ENCODE measurements at regions not wholly inside any gene's neighbourhood (a gene's known extent, or its start where the extent isn't known, plus 50 kb on each side); places are given as distances from the start of the nearest gene placed in this dataset.

DNA sequence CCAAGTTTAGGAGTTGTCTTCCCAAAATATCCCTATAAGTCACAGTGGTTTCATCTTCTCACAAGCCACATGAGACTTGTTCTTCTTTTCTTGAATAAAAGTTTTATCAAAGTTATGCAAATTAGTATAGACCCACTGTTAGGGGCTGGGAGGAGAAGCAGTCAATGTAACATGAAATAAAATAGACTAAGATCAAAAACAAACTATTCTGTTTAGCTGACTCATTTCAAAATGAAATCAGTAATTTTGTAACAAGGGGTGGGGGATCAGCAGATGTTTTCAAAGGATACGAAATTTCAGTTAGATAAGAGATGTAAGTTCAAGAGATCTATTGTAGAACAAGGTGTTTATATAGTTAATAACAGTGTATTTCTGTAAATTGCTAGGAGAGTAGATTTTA is 339.6 kb upstream of the PRDM1 start:
- 63% methylated on average over 1 of the region's 1 CpG for WGBS
- no peak for TF ChIP-seq HNF4G (IDR thresholded peaks at IDR 0.05)
- no peaks in the 10 kb centered on the region for H3K27me3 ChIP-seq (ENCODE audit: control insufficient read depth in 4 of 4, insufficient read depth in 4 of 4, low read length in 3 of 4)
- H3K9me3 ChIP-seq (ENCODE audit: control insufficient read depth in 4 of 4, low read length in 3 of 4) = no peaks in the 10 kb centered on the region
- no peaks in the 10 kb centered on the region for H3K36me3 ChIP-seq (ENCODE audit: control insufficient read depth in 4 of 4, insufficient read depth in 3 of 4, low read depth in 1 of 4, low read length in 3 of 4)
- no peak for DNase-seq (ENCODE audit: low spot score)
- no peak overlapping the region for H3K27ac ChIP-seq (ENCODE audit: low read depth in 1 of 2, low read length in 2 of 2)
- no peak overlapping the region for H3K9ac ChIP-seq (ENCODE audit: low read depth in 1 of 2, low read length in 2 of 2)
- no peaks in the 10 kb centered on the region for H3K4me1 ChIP-seq (ENCODE audit: control insufficient read depth in 4 of 4, insufficient read depth in 4 of 4, low read length in 3 of 4)
- no peak overlapping the region for H3K4me3 ChIP-seq (ENCODE audit: low read depth in 1 of 3, low read length in 3 of 3)

DNA sequence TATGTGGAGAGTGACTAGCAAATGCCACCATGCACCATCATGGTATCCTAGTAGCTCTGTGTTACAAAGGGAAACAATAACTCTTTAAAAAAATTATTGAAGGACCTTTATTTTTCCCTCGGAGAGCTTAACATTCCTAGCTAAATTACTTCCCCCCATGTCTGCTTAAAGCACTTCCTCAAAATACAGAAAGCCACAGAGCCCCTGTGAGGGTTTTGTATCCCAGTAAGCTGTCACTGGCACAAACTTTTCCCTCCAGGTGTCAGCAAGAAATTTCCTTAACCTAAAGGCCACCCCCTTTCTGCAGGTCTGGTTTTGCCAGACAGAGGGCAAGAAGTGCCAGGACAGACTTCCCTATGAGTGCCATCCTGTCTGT is 340.0 kb upstream of the PRDM1 start:
- DNase-seq (ENCODE audit: low spot score) = no peak
- no peak overlapping the region for H3K9ac ChIP-seq (ENCODE audit: low read depth in 1 of 2, low read length in 2 of 2)
- H3K36me3 ChIP-seq (ENCODE audit: control insufficient read depth in 4 of 4, insufficient read depth in 3 of 4, low read depth in 1 of 4, low read length in 3 of 4) = no peaks in the 10 kb centered on the region
- no peak for TF ChIP-seq SP1 (IDR thresholded peaks at IDR 0.05)
- TF ChIP-seq, protein P1, sequence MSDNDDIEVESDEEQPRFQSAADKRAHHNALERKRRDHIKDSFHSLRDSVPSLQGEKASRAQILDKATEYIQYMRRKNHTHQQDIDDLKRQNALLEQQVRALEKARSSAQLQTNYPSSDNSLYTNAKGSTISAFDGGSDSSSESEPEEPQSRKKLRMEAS (IDR thresholded peaks at IDR 0.05) = no peak
- no peak for TF ChIP-seq GABPA (IDR thresholded peaks at IDR 0.05 in 1 of 2, conservative IDR thresholded peaks at IDR 0.05 in 1 of 2)
- no peak for TF ChIP-seq HNF4G (IDR thresholded peaks at IDR 0.05)
- TF ChIP-seq TAF1 (conservative IDR thresholded peaks at IDR 0.05) = no peak
- no peak for TF ChIP-seq JUND (IDR thresholded peaks at IDR 0.05)
- TF ChIP-seq EGR1 (IDR thresholded peaks at IDR 0.05; ENCODE audit: low read depth in 2 of 2) = no peak
- TF ChIP-seq HNF4A (conservative IDR thresholded peaks at IDR 0.05) = no peak
- H3K9me3 ChIP-seq (ENCODE audit: control insufficient read depth in 4 of 4, low read length in 3 of 4) = no peaks in the 10 kb centered on the region
- no peak overlapping the region for H3K27ac ChIP-seq (ENCODE audit: low read depth in 1 of 2, low read length in 2 of 2)
- H3K27me3 ChIP-seq (ENCODE audit: control insufficient read depth in 4 of 4, insufficient read depth in 4 of 4, low read length in 3 of 4) = no peaks in the 10 kb centered on the region
- whole genome bisulfite sequencing = 60% methylated on average over 1 of the region's 1 CpG
- H3K4me1 ChIP-seq (ENCODE audit: control insufficient read depth in 4 of 4, insufficient read depth in 4 of 4, low read length in 3 of 4) = no peaks in the 10 kb centered on the region
- H3K4me3 ChIP-seq (ENCODE audit: low read depth in 1 of 3, low read length in 3 of 3) = no peak overlapping the region

DNA sequence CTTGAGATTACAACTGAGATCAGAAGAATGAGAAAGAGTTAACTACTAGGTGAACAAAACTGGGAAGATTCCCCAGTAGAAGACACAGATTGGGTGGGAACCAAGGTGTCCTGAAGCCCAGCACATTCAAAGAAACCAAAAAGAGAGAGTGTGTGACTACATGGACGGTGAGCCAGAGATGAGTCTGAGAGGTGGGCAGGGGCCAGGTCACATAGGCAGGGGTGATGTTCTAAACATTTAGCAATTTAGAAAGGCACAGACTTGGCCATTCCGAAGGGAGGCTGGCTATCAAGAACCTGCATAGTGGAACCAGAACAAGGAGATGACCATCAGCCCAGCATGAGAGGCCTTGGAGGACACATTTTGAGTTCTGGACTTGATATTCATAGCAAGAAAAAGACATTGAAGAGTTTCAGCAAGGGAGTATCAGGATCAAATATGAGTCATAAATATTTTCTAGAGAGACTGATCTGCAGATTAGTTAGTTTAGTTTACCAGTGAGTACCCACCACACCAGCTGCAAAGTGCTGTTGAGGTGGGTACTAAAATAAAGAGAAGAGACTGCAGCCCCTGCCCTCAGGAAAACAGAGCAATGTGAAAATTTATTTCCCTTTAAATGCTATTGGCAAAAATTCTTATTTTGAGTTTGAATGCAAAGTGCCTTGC is 340.5 kb upstream of the PRDM1 start:
- H3K9me3 ChIP-seq (ENCODE audit: control insufficient read depth in 4 of 4, low read length in 3 of 4) = no peaks in the 10 kb centered on the region
- no peaks in the 10 kb centered on the region for H3K27me3 ChIP-seq (ENCODE audit: control insufficient read depth in 4 of 4, insufficient read depth in 4 of 4, low read length in 3 of 4)
- no peak overlapping the region for H3K9ac ChIP-seq (ENCODE audit: low read depth in 1 of 2, low read length in 2 of 2)
- DNase-seq (ENCODE audit: low spot score) = no peak
- no peak overlapping the region for H3K4me3 ChIP-seq (ENCODE audit: low read depth in 1 of 3, low read length in 3 of 3)
- H3K36me3 ChIP-seq (ENCODE audit: control insufficient read depth in 4 of 4, insufficient read depth in 3 of 4, low read depth in 1 of 4, low read length in 3 of 4) = no peaks in the 10 kb centered on the region
- H3K4me1 ChIP-seq (ENCODE audit: control insufficient read depth in 4 of 4, insufficient read depth in 4 of 4, low read length in 3 of 4) = no peaks in the 10 kb centered on the region
- no peak for TF ChIP-seq JUND (IDR thresholded peaks at IDR 0.05)
- H3K27ac ChIP-seq (ENCODE audit: low read depth in 1 of 2, low read length in 2 of 2) = no peak overlapping the region
- 95% methylated on average over 2 of the region's 2 CpGs for WGBS

DNA sequence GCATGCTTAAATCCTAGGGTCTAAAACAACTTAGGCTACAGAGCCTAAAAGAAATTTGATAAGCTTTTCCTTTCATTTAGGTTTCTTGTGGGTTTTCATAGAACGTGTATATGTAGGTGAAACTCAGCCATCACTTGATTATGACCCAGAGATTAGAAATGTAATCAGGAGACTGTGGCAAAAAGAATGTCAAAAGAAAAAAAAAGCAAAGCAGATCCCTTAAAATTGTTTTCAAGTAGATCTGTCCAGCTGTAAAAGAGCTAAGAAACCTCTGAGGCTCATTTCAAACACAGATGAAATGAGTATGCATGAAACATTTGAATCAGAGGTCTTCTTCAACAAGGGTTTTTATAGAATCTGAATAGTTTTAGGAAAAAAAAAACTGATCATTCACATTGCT is 341.3 kb upstream of the PRDM1 start:
- no peaks in the 10 kb centered on the region for H3K4me1 ChIP-seq (ENCODE audit: control insufficient read depth in 4 of 4, insufficient read depth in 4 of 4, low read length in 3 of 4)
- H3K9me3 ChIP-seq (ENCODE audit: control insufficient read depth in 4 of 4, low read length in 3 of 4) = no peaks in the 10 kb centered on the region
- H3K27ac ChIP-seq (ENCODE audit: low read depth in 1 of 2, low read length in 2 of 2) = no peak overlapping the region
- H3K27me3 ChIP-seq (ENCODE audit: control insufficient read depth in 4 of 4, insufficient read depth in 4 of 4, low read length in 3 of 4) = no peaks in the 10 kb centered on the region
- H3K36me3 ChIP-seq (ENCODE audit: control insufficient read depth in 4 of 4, insufficient read depth in 3 of 4, low read depth in 1 of 4, low read length in 3 of 4) = no peaks in the 10 kb centered on the region
- no peak for TF ChIP-seq GABPA (IDR thresholded peaks at IDR 0.05 in 1 of 2, conservative IDR thresholded peaks at IDR 0.05 in 1 of 2)
- TF ChIP-seq, protein P2, sequence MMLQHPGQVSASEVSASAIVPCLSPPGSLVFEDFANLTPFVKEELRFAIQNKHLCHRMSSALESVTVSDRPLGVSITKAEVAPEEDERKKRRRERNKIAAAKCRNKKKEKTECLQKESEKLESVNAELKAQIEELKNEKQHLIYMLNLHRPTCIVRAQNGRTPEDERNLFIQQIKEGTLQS (IDR thresholded peaks at IDR 0.05) = no peak
- TF ChIP-seq, protein P1 (IDR thresholded peaks at IDR 0.05) = no peak
- no peak for TF ChIP-seq RAD21 (IDR thresholded peaks at IDR 0.05)
- no peak for TF ChIP-seq HNF4A (conservative IDR thresholded peaks at IDR 0.05)
- TF ChIP-seq EGR1 (IDR thresholded peaks at IDR 0.05; ENCODE audit: low read depth in 2 of 2) = no peak
- TF ChIP-seq, protein P3, sequence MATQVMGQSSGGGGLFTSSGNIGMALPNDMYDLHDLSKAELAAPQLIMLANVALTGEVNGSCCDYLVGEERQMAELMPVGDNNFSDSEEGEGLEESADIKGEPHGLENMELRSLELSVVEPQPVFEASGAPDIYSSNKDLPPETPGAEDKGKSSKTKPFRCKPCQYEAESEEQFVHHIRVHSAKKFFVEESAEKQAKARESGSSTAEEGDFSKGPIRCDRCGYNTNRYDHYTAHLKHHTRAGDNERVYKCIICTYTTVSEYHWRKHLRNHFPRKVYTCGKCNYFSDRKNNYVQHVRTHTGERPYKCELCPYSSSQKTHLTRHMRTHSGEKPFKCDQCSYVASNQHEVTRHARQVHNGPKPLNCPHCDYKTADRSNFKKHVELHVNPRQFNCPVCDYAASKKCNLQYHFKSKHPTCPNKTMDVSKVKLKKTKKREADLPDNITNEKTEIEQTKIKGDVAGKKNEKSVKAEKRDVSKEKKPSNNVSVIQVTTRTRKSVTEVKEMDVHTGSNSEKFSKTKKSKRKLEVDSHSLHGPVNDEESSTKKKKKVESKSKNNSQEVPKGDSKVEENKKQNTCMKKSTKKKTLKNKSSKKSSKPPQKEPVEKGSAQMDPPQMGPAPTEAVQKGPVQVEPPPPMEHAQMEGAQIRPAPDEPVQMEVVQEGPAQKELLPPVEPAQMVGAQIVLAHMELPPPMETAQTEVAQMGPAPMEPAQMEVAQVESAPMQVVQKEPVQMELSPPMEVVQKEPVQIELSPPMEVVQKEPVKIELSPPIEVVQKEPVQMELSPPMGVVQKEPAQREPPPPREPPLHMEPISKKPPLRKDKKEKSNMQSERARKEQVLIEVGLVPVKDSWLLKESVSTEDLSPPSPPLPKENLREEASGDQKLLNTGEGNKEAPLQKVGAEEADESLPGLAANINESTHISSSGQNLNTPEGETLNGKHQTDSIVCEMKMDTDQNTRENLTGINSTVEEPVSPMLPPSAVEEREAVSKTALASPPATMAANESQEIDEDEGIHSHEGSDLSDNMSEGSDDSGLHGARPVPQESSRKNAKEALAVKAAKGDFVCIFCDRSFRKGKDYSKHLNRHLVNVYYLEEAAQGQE (IDR thresholded peaks at IDR 0.05) = no peak
- no peak for TF ChIP-seq FOXA1 (IDR thresholded peaks at IDR 0.05)
- no peak for DNase-seq (ENCODE audit: low spot score)
- no peak overlapping the region for H3K4me3 ChIP-seq (ENCODE audit: low read depth in 1 of 3, low read length in 3 of 3)
- WGBS = 86% methylated on average over 1 of the region's 1 CpG
- no peak overlapping the region for H3K9ac ChIP-seq (ENCODE audit: low read depth in 1 of 2, low read length in 2 of 2)
